ENCODE measurements at regions not wholly inside any gene's neighbourhood (a gene's known extent, or its start where the extent isn't known, plus 50 kb on each side); places are given as distances from the start of the nearest gene placed in this dataset.
A peak's percentile ranks its signal among the peaks of the same experiment; 100 is the strongest.

DNA sequence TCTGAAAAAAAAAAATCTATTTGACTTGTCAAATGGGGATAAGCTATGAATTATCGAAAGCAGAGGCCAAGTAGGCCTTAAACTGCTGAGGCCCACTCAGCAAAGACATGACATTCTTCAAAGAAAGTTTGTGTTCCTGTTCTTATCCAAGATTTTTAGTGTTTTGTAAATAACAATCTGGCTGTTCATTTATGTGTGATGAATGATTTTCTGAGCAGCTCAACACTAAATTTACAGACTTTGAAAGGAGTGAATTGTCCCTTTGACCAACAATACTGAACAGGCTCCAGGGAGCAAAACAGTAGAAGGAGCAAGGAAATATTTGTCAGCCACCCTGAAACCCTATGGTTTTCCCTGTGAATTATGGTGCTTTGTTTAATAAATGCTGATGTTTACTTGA lies 512.6 kb upstream of the NAALADL2 start:
- TF ChIP-seq CTCF (conservative IDR thresholded peaks at IDR 0.05; ENCODE audit: low read length) = no peak
- no peak for DNase-seq (ENCODE audit: low read depth)
- no peak overlapping the region for H3K4me3 ChIP-seq (ENCODE audit: low read length)

- no peak overlapping the region for H3K4me3 ChIP-seq (ENCODE audit: low read length)
- no peak for TF ChIP-seq CTCF (conservative IDR thresholded peaks at IDR 0.05; ENCODE audit: low read length)
- no peak for DNase-seq (ENCODE audit: low read depth)
Observed at GRCh38 chr3:174347474-174348138, 511.5 kb upstream of the NAALADL2 start.

DNA sequence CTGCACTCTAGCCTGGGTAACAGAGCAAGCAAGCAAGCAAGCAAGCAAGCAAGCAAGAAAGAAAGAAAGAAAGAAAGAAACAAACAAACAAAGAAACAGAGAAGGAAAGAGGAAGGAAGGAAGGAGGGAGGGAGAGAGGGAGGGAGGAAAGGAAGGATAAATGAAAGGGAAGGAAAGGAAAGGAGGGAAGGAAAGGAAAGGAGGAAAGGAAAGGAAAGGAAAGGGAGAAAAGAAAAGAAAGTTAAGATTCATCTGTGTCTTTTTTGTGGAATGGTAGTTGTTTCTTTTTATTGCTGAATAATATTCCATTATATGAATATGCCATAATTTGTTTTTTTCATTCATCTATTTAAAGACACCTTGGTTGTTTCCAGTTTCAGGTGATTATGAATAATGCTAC lies 506.9 kb upstream of the NAALADL2 start:
- TF ChIP-seq CTCF (conservative IDR thresholded peaks at IDR 0.05; ENCODE audit: low read length) = no peak
- H3K4me3 ChIP-seq (ENCODE audit: low read length) = no peak overlapping the region
- no peak for DNase-seq (ENCODE audit: low read depth)

DNA sequence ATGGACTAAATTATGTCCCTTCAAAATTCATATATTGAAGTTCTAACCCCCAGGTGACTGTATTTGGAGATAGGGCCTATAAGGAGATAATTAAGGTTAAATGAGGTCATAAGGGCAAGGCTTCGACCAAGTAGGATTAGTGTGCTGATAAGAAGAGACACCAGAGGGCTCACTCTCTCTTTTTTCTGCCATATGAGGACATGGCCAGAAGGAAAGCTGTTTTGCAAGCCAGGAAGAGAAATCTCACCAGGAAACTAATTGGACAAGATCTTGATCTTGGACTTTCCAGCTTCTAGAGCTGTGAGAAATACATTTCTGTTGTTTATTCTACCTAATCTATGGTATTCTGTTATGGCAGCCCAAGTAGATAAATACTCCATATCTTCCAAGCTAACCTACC lies 503.6 kb upstream of the NAALADL2 start:
- peak; percentile 40 for DNase-seq (ENCODE audit: low read depth)
- no peak overlapping the region for H3K4me3 ChIP-seq (ENCODE audit: low read length)
- peak; percentile 38 for TF ChIP-seq CTCF (conservative IDR thresholded peaks at IDR 0.05; ENCODE audit: low read length)

DNA sequence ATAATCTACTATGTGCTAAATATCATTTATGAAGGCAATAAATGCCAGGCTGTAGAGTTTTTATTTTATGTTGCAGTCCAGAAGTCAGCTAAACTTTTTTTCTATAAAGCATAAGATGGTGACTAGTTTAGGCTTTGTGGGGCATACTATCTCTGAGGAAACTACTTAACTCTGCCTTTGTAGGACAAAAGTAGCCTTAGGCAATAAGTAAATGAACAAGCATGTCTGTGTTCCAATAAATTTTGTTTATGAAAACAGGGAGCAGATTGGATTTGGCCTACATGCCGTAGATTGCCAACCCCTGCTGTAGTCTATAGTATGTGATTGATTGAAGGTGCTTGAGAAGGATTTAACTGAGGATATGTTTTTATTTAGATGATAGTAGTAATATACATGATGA lies 502.5 kb upstream of the NAALADL2 start:
- no peak for DNase-seq (ENCODE audit: low read depth)
- no peak overlapping the region for H3K4me3 ChIP-seq (ENCODE audit: low read length)
- no peak for TF ChIP-seq CTCF (conservative IDR thresholded peaks at IDR 0.05; ENCODE audit: low read length)

DNA sequence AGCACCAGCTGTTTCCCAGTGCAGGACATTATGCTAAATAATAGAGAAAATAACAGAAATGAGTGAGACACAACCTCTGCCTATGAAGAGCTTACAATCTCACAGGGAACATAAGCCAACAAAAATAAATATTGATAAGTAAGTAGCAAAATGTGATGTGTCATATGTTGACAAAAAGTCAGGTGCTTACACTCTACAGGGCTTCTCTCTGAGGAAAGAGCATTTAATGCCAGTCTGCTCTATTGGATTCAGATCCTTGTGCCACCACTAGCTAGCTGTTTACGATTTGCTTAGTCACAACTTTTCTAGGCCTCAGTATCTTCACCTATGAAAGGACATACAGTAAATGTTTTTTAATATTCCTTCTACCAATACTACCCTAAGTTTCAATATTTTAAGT lies 500.9 kb upstream of the NAALADL2 start:
- H3K4me3 ChIP-seq (ENCODE audit: low read length) = no peak overlapping the region
- DNase-seq (ENCODE audit: low read depth) = no peak
- no peak for TF ChIP-seq CTCF (conservative IDR thresholded peaks at IDR 0.05; ENCODE audit: low read length)

DNA sequence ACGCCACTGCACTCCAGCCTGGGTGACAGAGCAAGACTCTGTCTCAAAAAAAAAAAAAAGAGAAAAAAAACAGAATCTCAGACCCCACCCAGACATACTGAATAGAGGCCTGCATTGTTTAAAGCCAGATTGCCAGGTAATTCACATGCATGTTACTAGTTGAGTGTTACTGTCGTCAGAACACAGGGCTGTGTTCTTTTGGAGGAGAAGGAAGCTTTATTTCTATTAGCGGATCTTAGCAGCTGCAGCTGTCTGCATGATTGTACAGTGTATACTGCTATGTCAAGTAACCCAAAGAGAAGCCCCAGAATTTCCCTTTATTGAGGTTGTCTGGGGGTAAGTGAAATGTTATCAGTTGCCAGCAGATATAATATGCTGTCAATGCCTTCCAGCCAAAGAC lies 496.6 kb upstream of the NAALADL2 start:
- DNase-seq (ENCODE audit: low read depth) = no peak
- TF ChIP-seq CTCF (conservative IDR thresholded peaks at IDR 0.05; ENCODE audit: low read length) = no peak

More for the DNA sequence above, 496.6 kb upstream of the NAALADL2 start:
- no peak overlapping the region for H3K4me3 ChIP-seq (ENCODE audit: low read length)
